H1 (cell line): ENCODE measurements at regions not wholly inside any gene's neighbourhood (a gene's known extent, or its start where the extent isn't known, plus 50 kb on each side); places are given as distances from the start of the nearest gene placed in this dataset.
A peak's percentile ranks its signal among the peaks of the same experiment; 100 is the strongest.

ENCODE experiments used
- CTCF ChIA-PET: fragments of 300-600 bp; sonication (Branson Sonifier 250); formaldehyde crosslinking; loops from one replicate; lab custom pipeline; 2021; ENCODE audit not compliant: partially characterized antibody; lab: Charles Lee
- POLR2A ChIA-PET: fragments of 300-600 bp; sonication (Branson Sonifier 250); formaldehyde crosslinking; loops from one replicate; lab custom pipeline; 2021; ENCODE audit warnings: inconsistent platforms; ENCODE audit not compliant: partially characterized antibody; lab: Charles Lee
- DNase-seq, 2 experiments: peaks; one replicate each; pipeline versions ENCODE4 v3.0.0 to v3.0.0-alpha.2; 2010 to 2022; ENCODE audit warnings: low spot score in 2 of 2, low read depth in 1 of 2, mixed read lengths in 1 of 2
- FAIRE-seq: peaks from 2 replicates; lab custom pipeline; 2011; peaks lifted over from hg19 to GRCh38; lab: Jason Lieb, UNC
- H2AFZ ChIP-seq: 2 replicates; pipeline ENCODE4 v1.8.1; 2012; ENCODE audit warnings: low read length, inconsistent platforms
- H2AK5ac ChIP-seq: 2 replicates; pipeline ENCODE4 v1.6.1; 2013; ENCODE audit warnings: low read depth, low read length
- H2BK120ac ChIP-seq: replicated peaks from 2 replicates; pipeline ENCODE3; 2013; ENCODE audit warnings: low read depth, low read length, inconsistent platforms
- H2BK12ac ChIP-seq: 2 replicates; pipeline ENCODE4 v1.6.1; 2013; ENCODE audit warnings: low read depth, low read length
- H2BK15ac ChIP-seq: 2 replicates; pipeline ENCODE4 v1.6.1; 2013; ENCODE audit warnings: low read length
- H2BK20ac ChIP-seq: 2 replicates; pipeline ENCODE4 v1.6.1; 2013; ENCODE audit warnings: low read length
- H2BK5ac ChIP-seq: 2 replicates; pipeline ENCODE4 v1.6.1; 2013; ENCODE audit warnings: low read depth, low read length
- H3K14ac ChIP-seq: 2 replicates; pipeline ENCODE4 v1.6.1; 2013; ENCODE audit warnings: inconsistent platforms; ENCODE audit not compliant: insufficient read length
- H3K18ac ChIP-seq: 2 replicates; pipeline ENCODE4 v1.6.1; 2013; ENCODE audit warnings: low read length; ENCODE audit errors: extremely low read depth
- H3K23ac ChIP-seq: 2 replicates; pipeline ENCODE4 v1.6.1; 2013; ENCODE audit warnings: inconsistent platforms; ENCODE audit not compliant: insufficient read length
- H3K23me2 ChIP-seq: 2 replicates; pipeline ENCODE4 v1.6.1; 2013; ENCODE audit warnings: low read depth, low read length
- H3K27ac ChIP-seq: 2 replicates; pipeline ENCODE4 v1.6.1; 2011; ENCODE audit warnings: low read depth, low read length, inconsistent platforms
- H3K27me3 ChIP-seq, 4 experiments: replicated peaks in 1 of 4; 1 replicate in 1 of 4; 2 replicates in 3 of 4; pipeline versions ENCODE4 v1.6.1 to v1.8.1; 2011 to 2013; ENCODE audit warnings: low read length in 3 of 4, mild to moderate bottlenecking in 3 of 4, inconsistent platforms in 2 of 4, mixed read lengths in 2 of 4, moderate library complexity in 1 of 4; ENCODE audit not compliant: control insufficient read depth in 3 of 4, insufficient read depth in 3 of 4; ENCODE audit errors: extremely low read depth in 1 of 4
- H3K36me3 ChIP-seq, 4 experiments: 2 replicates each; pipeline versions ENCODE4 v1.6.1 to v1.8.1; 2011 to 2013; ENCODE audit warnings: mild to moderate bottlenecking in 4 of 4, low read length in 3 of 4, moderate library complexity in 2 of 4, control low read depth in 1 of 4, inconsistent platforms in 1 of 4; ENCODE audit not compliant: insufficient read depth in 4 of 4, control insufficient read depth in 2 of 4
- H3K4ac ChIP-seq: replicated peaks from 2 replicates; pipeline ENCODE3; 2013; ENCODE audit warnings: low read length, low read depth, mixed read lengths, inconsistent platforms; ENCODE audit not compliant: insufficient read length
- H3K4me1 ChIP-seq, 4 experiments: replicated peaks in 1 of 4; 1 replicate in 1 of 4; 2 replicates in 3 of 4; pipeline versions ENCODE4 v1.6.1 to v1.8.1; 2011 to 2013; ENCODE audit warnings: low read length in 3 of 4, inconsistent platforms in 2 of 4, mixed read lengths in 1 of 4; ENCODE audit not compliant: insufficient read depth in 4 of 4, control insufficient read depth in 3 of 4
- H3K4me2 ChIP-seq, 2 experiments: 2 replicates each; pipeline versions ENCODE4 v1.6.1 to v1.8.1; 2011 to 2013; ENCODE audit warnings: low read depth in 2 of 2, low read length in 2 of 2, control low read depth in 1 of 2, inconsistent platforms in 1 of 2, mild to moderate bottlenecking in 1 of 2; ENCODE audit not compliant: insufficient read depth in 1 of 2
- H3K4me3 ChIP-seq, 4 experiments: fragments of 200-600, 300-600 bp in 1 of 4; sonication (generic), shearing (Covaris generic), sonication (Bioruptor Twin) in 1 of 4; 2 replicates each; pipeline versions ENCODE4 v1.5.1 to v1.8.1; 2011 to 2016; ENCODE audit warnings: low read length in 4 of 4, low read depth in 3 of 4, control low read depth in 2 of 4, inconsistent platforms in 2 of 4, mild to moderate bottlenecking in 2 of 4, mixed read lengths in 1 of 4, moderate library complexity in 1 of 4; ENCODE audit not compliant: insufficient read depth in 2 of 4; ENCODE audit errors: extremely low read depth in 1 of 4
- H3K56ac ChIP-seq: replicated peaks from 2 replicates; pipeline ENCODE3; 2013; ENCODE audit warnings: low read depth, mild to moderate bottlenecking, mixed read lengths, low read length, inconsistent platforms; ENCODE audit not compliant: insufficient read length
- H3K79me1 ChIP-seq: 2 replicates; pipeline ENCODE4 v1.6.1; 2013; ENCODE audit warnings: low read depth, low read length, control low read depth
- H3K79me2 ChIP-seq, 2 experiments: 2 replicates each; pipeline versions ENCODE4 v1.6.1 to v1.8.1; 2012 to 2013; ENCODE audit warnings: low read length in 2 of 2, mild to moderate bottlenecking in 2 of 2, inconsistent platforms in 1 of 2; ENCODE audit not compliant: insufficient read depth in 2 of 2, control insufficient read depth in 1 of 2
- H3K9ac ChIP-seq, 4 experiments: replicated peaks in 1 of 4; 1 replicate in 1 of 4; 2 replicates in 3 of 4; pipeline versions ENCODE4 v1.6.1 to v1.8.1; 2011 to 2013; ENCODE audit warnings: low read depth in 3 of 4, low read length in 3 of 4, control low read depth in 2 of 4, mild to moderate bottlenecking in 2 of 4, moderate library complexity in 2 of 4, inconsistent platforms in 1 of 4; ENCODE audit errors: extremely low read depth in 1 of 4
- H3K9me3 ChIP-seq, 2 experiments: 2 replicates each; pipeline versions ENCODE4 v1.6.1 to v1.8.1; 2012 to 2013; ENCODE audit warnings: mild to moderate bottlenecking in 2 of 2, moderate library complexity in 2 of 2, control low read depth in 1 of 2, inconsistent platforms in 1 of 2, low read depth in 1 of 2, low read length in 1 of 2, mixed read lengths in 1 of 2; ENCODE audit not compliant: insufficient read depth in 2 of 2
- H4K20me1 ChIP-seq, 2 experiments: replicated peaks in 1 of 2; 2 replicates each; pipeline versions ENCODE3 to v1.8.1; 2011 to 2013; ENCODE audit warnings: inconsistent platforms in 2 of 2, low read length in 2 of 2, mild to moderate bottlenecking in 1 of 2; ENCODE audit not compliant: insufficient read depth in 2 of 2, control insufficient read depth in 1 of 2
- H4K5ac ChIP-seq: 2 replicates; pipeline ENCODE4 v1.6.1; 2013; ENCODE audit warnings: low read length, low read depth, mixed read lengths, inconsistent platforms; ENCODE audit not compliant: insufficient read length
- H4K8ac ChIP-seq: 2 replicates; pipeline ENCODE4 v1.8.0; 2013; ENCODE audit warnings: mild to moderate bottlenecking, moderate library complexity, low read length, inconsistent platforms; ENCODE audit not compliant: insufficient read depth; ENCODE audit errors: extremely low read depth
- H4K91ac ChIP-seq: replicated peaks from 2 replicates; pipeline ENCODE3; 2013; ENCODE audit warnings: low read length, mixed read lengths, inconsistent platforms; ENCODE audit not compliant: insufficient read length
- ASH2L ChIP-seq: fragments of 200-600, 300-600 bp; sonication (generic); IDR thresholded peaks from one replicate; pipeline ENCODE4 v1.7.1; 2017; ENCODE audit warnings: low read length
- BCL11A ChIP-seq, 2 experiments: IDR thresholded peaks; one replicate each; pipeline ENCODE4 v1.6.1; 2011; ENCODE audit warnings: low read depth in 2 of 2, low read length in 2 of 2, mild to moderate bottlenecking in 2 of 2
- BRCA1 ChIP-seq: IDR thresholded peaks from 2 replicates; pipeline ENCODE4 v1.6.1; 2012; ENCODE audit warnings: low read depth, low read length, improper control_type of control experiment
- CBX8 ChIP-seq: fragments of 300-800, 300-1000 bp; sonication (generic); IDR thresholded peaks from 2 replicates; pipeline ENCODE4 v1.7.1; 2016; ENCODE audit warnings: low read depth, low read length, borderline replicate concordance
- CEBPB ChIP-seq: IDR thresholded peaks from 2 replicates; pipeline ENCODE4 v1.6.1; 2012; ENCODE audit warnings: low read depth, low read length
- EGR1 ChIP-seq: IDR thresholded peaks from 2 replicates; pipeline ENCODE4 v1.6.1; 2011; ENCODE audit warnings: low read depth, low read length, borderline replicate concordance
- POLR2A ChIP-seq, 2 experiments: IDR thresholded peaks; 1 replicate in 1 of 2; 2 replicates in 1 of 2; pipeline ENCODE4 v1.6.1; 2011; ENCODE audit warnings: low read depth in 2 of 2, low read length in 2 of 2, mild to moderate bottlenecking in 2 of 2; ENCODE audit errors: control extremely low read depth in 1 of 2
- SIN3A ChIP-seq, 2 experiments: IDR thresholded peaks in 1 of 2; conservative IDR thresholded peaks in 1 of 2; 2 replicates each; pipeline ENCODE4 v1.6.1; 2011 to 2012; ENCODE audit warnings: low read length in 2 of 2, improper control_type of control experiment in 1 of 2, low read depth in 1 of 2, mild to moderate bottlenecking in 1 of 2
- WGBS, 2 experiments: shearing (Covaris generic) in 1 of 2; methylation state at CpG; one replicate each; pipeline versions ENCODE4 v1.1.6 to v1.1.7; 2013 to 2015; ENCODE audit warnings: low lambda C conversion rate in 2 of 2, mixed read lengths in 2 of 2, inconsistent platforms in 1 of 2, low coverage in 1 of 2, missing lambda C conversion rate in 1 of 2; ENCODE audit not compliant: insufficient replicate concordance in 2 of 2, insufficient coverage in 1 of 2, insufficient read length in 1 of 2; ENCODE audit errors: extremely low coverage in 1 of 2, missing lambda C conversion rate in 1 of 2; 5-methylcytosine and 5-hydroxymethylcytosine counted together
- TF ChIP-seq, protein P1 (sequence below): IDR thresholded peaks from 2 replicates; pipeline ENCODE4 v1.6.1; 2011; ENCODE audit warnings: low read length, improper control_type of control experiment
- TF ChIP-seq, protein P2 (sequence below): IDR thresholded peaks from 2 replicates; pipeline ENCODE4 v1.6.1; 2012; ENCODE audit warnings: inconsistent platforms
- TF ChIP-seq, protein P3 (sequence below), 3 experiments: IDR thresholded peaks; 1 replicate in 2 of 3; 2 replicates in 1 of 3; pipeline versions ENCODE4 v1.5.1 to v1.6.1; 2011; ENCODE audit warnings: low read length in 3 of 3, mild to moderate bottlenecking in 3 of 3, inconsistent platforms in 2 of 3, low read depth in 1 of 3, moderate library complexity in 1 of 3; ENCODE audit not compliant: insufficient read depth in 1 of 3; ENCODE audit errors: control extremely low read depth in 1 of 3

DNA sequence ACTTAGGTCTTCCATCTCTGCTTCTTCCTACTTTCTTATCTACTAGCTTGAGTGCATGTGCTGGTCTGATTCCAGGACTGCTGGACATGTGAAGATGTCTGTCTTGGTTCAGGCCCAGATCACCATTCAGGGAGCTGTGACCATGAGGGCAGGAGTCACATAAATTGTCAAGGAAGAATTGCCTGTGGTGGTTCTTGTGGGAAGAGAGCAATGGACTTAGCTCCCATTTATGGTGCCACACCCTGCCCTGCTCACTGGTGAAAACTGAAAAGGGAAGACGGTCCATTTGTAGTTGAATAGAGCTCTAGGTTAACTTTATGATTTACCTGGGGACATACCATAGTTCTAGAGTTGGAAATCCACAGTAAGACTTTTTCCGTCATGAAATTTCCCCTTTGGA, 244.3 kb upstream of the ZNF608 start:
- H3K27me3 ChIP-seq, result no peaks in the 10 kb centered on the region
- H3K79me2 ChIP-seq, result no peaks in the 10 kb centered on the region
- no peak for FAIRE-seq
- no peak overlapping the region for H2BK120ac ChIP-seq
- H3K56ac ChIP-seq, result no peak overlapping the region
- no peak overlapping the region for H3K23ac ChIP-seq
- H3K36me3 ChIP-seq, result no peaks in the 10 kb centered on the region
- no peak overlapping the region for H3K4me3 ChIP-seq
- ChIA-PET CTCF (no interaction called here), POLR2A (no interaction called here)
- peak overlapping the region; percentile 87 for H2AK5ac ChIP-seq
- no peak overlapping the region for H3K27ac ChIP-seq
- H4K91ac ChIP-seq, result no peak overlapping the region
- no peaks in the 10 kb centered on the region for H3K79me1 ChIP-seq
- DNase-seq, result no peak
- no peak overlapping the region for H3K9ac ChIP-seq
- peak overlapping the region; percentile 82; the same call in 1 of the 2 replicates for H2BK20ac ChIP-seq
- no peak overlapping the region for H3K18ac ChIP-seq
- no peak overlapping the region for H4K5ac ChIP-seq
- H3K9me3 ChIP-seq, result peaks cover 0 to 6% of the 10 kb centered on the region in 2 experiments; a peak in 1 of 4 replicates
- H2BK15ac ChIP-seq, result no peak overlapping the region; the same call in 1 of the 2 replicates
- H2BK12ac ChIP-seq, result peak overlapping the region; percentile 88; the same call in 1 of the 2 replicates
- no peak overlapping the region for H2AFZ ChIP-seq
- WGBS, 2 experiments, result 85% methylated on average over 2 of the region's 2 CpGs; no CpG with 5 or more reads in 1 of the 2 experiments
- peak overlapping the region; percentile 45; the same call in 1 of the 2 replicates for H2BK5ac ChIP-seq
- H3K4me2 ChIP-seq, result no peak overlapping the region
- H4K20me1 ChIP-seq, result no peaks in the 10 kb centered on the region
- H3K4me1 ChIP-seq, result peaks cover 0 to 3% (median 0%) of the 10 kb centered on the region in 4 experiments; a peak in 3 of 7 replicates
- no peak overlapping the region for H3K4ac ChIP-seq
- H3K23me2 ChIP-seq, result no peaks in the 10 kb centered on the region
- H3K14ac ChIP-seq, result no peak overlapping the region
- H4K8ac ChIP-seq, result no peak overlapping the region
- TF ChIP-seq BCL11A (IDR thresholded peaks at IDR 0.05; ENCODE audit: low read depth in 2 of 2, low read length in 2 of 2), result no peak
- TF ChIP-seq, protein P1, sequence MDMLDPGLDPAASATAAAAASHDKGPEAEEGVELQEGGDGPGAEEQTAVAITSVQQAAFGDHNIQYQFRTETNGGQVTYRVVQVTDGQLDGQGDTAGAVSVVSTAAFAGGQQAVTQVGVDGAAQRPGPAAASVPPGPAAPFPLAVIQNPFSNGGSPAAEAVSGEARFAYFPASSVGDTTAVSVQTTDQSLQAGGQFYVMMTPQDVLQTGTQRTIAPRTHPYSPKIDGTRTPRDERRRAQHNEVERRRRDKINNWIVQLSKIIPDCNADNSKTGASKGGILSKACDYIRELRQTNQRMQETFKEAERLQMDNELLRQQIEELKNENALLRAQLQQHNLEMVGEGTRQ, result no peak
- no peak for TF ChIP-seq POLR2A (IDR thresholded peaks at IDR 0.05; ENCODE audit: control extremely low read depth in 1 of 2, low read depth in 2 of 2, low read length in 2 of 2)
- TF ChIP-seq EGR1, result no peak
- TF ChIP-seq SIN3A (conservative IDR thresholded peaks at IDR 0.05 in 1 of 2, IDR thresholded peaks at IDR 0.05 in 1 of 2; ENCODE audit: low read depth in 1 of 2, low read length in 2 of 2), result no peak
- TF ChIP-seq CEBPB, result no peak
- TF ChIP-seq BRCA1, result no peak
- TF ChIP-seq, protein P2, sequence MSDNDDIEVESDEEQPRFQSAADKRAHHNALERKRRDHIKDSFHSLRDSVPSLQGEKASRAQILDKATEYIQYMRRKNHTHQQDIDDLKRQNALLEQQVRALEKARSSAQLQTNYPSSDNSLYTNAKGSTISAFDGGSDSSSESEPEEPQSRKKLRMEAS, result no peak
- TF ChIP-seq CBX8, result no peak
- TF ChIP-seq, protein P3, sequence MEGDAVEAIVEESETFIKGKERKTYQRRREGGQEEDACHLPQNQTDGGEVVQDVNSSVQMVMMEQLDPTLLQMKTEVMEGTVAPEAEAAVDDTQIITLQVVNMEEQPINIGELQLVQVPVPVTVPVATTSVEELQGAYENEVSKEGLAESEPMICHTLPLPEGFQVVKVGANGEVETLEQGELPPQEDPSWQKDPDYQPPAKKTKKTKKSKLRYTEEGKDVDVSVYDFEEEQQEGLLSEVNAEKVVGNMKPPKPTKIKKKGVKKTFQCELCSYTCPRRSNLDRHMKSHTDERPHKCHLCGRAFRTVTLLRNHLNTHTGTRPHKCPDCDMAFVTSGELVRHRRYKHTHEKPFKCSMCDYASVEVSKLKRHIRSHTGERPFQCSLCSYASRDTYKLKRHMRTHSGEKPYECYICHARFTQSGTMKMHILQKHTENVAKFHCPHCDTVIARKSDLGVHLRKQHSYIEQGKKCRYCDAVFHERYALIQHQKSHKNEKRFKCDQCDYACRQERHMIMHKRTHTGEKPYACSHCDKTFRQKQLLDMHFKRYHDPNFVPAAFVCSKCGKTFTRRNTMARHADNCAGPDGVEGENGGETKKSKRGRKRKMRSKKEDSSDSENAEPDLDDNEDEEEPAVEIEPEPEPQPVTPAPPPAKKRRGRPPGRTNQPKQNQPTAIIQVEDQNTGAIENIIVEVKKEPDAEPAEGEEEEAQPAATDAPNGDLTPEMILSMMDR (IDR thresholded peaks at IDR 0.05; ENCODE audit: control extremely low read depth in 1 of 3, insufficient read depth in 1 of 3, low read depth in 1 of 3, low read length in 3 of 3), result no peak
- TF ChIP-seq ASH2L, result no peak
